ENCODE measurements at regions not wholly inside any gene's neighbourhood (a gene's known extent, or its start where the extent isn't known, plus 50 kb on each side); places are given as distances from the start of the nearest gene placed in this dataset.

- TF ChIP-seq CTCF (IDR thresholded peaks at IDR 0.05; ENCODE audit: low read depth, low read length) (no peak), EZH2phosphoT487 (IDR thresholded peaks at IDR 0.05; ENCODE audit: low read depth) (no peak)
Observed at GRCh38 chr7:34207810-34208209, 302.5 kb downstream of the BMPER start.

GRCh38 chr7:34208878-34209621, 303.7 kb downstream of the BMPER start:
- Histone ChIP-seq H3K27me3 (ENCODE audit: low read depth, low read length) (no peaks in the 10 kb centered on the region), H3K9me3 (ENCODE audit: insufficient read depth, low read length) (no peaks in the 10 kb centered on the region), H2AFZ (ENCODE audit: low read depth, low read length) (no peak overlapping the region), H3K4me3 (ENCODE audit: low read length) (no peak overlapping the region), H3K36me3 (replicated peaks; ENCODE audit: low read depth, low read length) (no peaks in the 10 kb centered on the region), H3K9ac (ENCODE audit: low read length) (no peak overlapping the region), H3K79me2 (ENCODE audit: low read length) (no peaks in the 10 kb centered on the region), H3K4me2 (ENCODE audit: low read length) (no peak overlapping the region), H3K27ac (ENCODE audit: low read length) (no peak overlapping the region), H3K4me1 (ENCODE audit: low read length) (no peaks in the 10 kb centered on the region), H4K20me1 (ENCODE audit: insufficient read depth, low read length) (no peaks in the 10 kb centered on the region)
- TF ChIP-seq EZH2phosphoT487 (IDR thresholded peaks at IDR 0.05; ENCODE audit: low read depth): no peak
- TF ChIP-seq CTCF (IDR thresholded peaks at IDR 0.05; ENCODE audit: low read depth, low read length): no peak

More at GRCh38 chr7:34207810-34208209, 302.5 kb downstream of the BMPER start:
- no peaks in the 10 kb centered on the region for H4K20me1 ChIP-seq (ENCODE audit: insufficient read depth, low read length)
- H3K4me2 ChIP-seq (ENCODE audit: low read length): no peak overlapping the region
- H3K27ac ChIP-seq (ENCODE audit: low read length): no peak overlapping the region
- H3K4me3 ChIP-seq (ENCODE audit: low read length): no peak overlapping the region
- no peak overlapping the region for H3K9ac ChIP-seq (ENCODE audit: low read length)
- no peaks in the 10 kb centered on the region for H3K27me3 ChIP-seq (ENCODE audit: low read depth, low read length)
- no peaks in the 10 kb centered on the region for H3K9me3 ChIP-seq (ENCODE audit: insufficient read depth, low read length)
- H2AFZ ChIP-seq (ENCODE audit: low read depth, low read length): no peak overlapping the region
- H3K4me1 ChIP-seq (ENCODE audit: low read length): no peaks in the 10 kb centered on the region
- no peaks in the 10 kb centered on the region for H3K79me2 ChIP-seq (ENCODE audit: low read length)
- no peaks in the 10 kb centered on the region for H3K36me3 ChIP-seq (replicated peaks; ENCODE audit: low read depth, low read length)

GRCh38 chr7:34211018-34211417, 305.7 kb downstream of the BMPER start:
- no peaks in the 10 kb centered on the region for H3K27me3 ChIP-seq (ENCODE audit: low read depth, low read length)
- no peaks in the 10 kb centered on the region for H4K20me1 ChIP-seq (ENCODE audit: insufficient read depth, low read length)
- no peak overlapping the region for H3K9ac ChIP-seq (ENCODE audit: low read length)
- H3K4me1 ChIP-seq (ENCODE audit: low read length): no peaks in the 10 kb centered on the region
- no peaks in the 10 kb centered on the region for H3K79me2 ChIP-seq (ENCODE audit: low read length)
- no peak overlapping the region for H3K27ac ChIP-seq (ENCODE audit: low read length)
- no peaks in the 10 kb centered on the region for H3K9me3 ChIP-seq (ENCODE audit: insufficient read depth, low read length)
- no peak overlapping the region for H3K4me2 ChIP-seq (ENCODE audit: low read length)
- no peak overlapping the region for H2AFZ ChIP-seq (ENCODE audit: low read depth, low read length)
- TF ChIP-seq EZH2phosphoT487 (IDR thresholded peaks at IDR 0.05; ENCODE audit: low read depth) (no peak), CTCF (IDR thresholded peaks at IDR 0.05; ENCODE audit: low read depth, low read length) (no peak)
- no peak overlapping the region for H3K4me3 ChIP-seq (ENCODE audit: low read length)
- no peaks in the 10 kb centered on the region for H3K36me3 ChIP-seq (replicated peaks; ENCODE audit: low read depth, low read length)

GRCh38 chr7:34217972-34218371, 312.6 kb downstream of the BMPER start:
- H3K4me3 ChIP-seq (ENCODE audit: low read length): no peak overlapping the region
- no peaks in the 10 kb centered on the region for H4K20me1 ChIP-seq (ENCODE audit: insufficient read depth, low read length)
- H3K4me1 ChIP-seq (ENCODE audit: low read length): no peaks in the 10 kb centered on the region
- no peak overlapping the region for H3K4me2 ChIP-seq (ENCODE audit: low read length)
- no peaks in the 10 kb centered on the region for H3K79me2 ChIP-seq (ENCODE audit: low read length)
- TF ChIP-seq CTCF (IDR thresholded peaks at IDR 0.05; ENCODE audit: low read depth, low read length) (no peak), EZH2phosphoT487 (IDR thresholded peaks at IDR 0.05; ENCODE audit: low read depth) (no peak)
- no peaks in the 10 kb centered on the region for H3K9me3 ChIP-seq (ENCODE audit: insufficient read depth, low read length)
- H3K27me3 ChIP-seq (ENCODE audit: low read depth, low read length): no peaks in the 10 kb centered on the region
- H3K9ac ChIP-seq (ENCODE audit: low read length): no peak overlapping the region
- H3K27ac ChIP-seq (ENCODE audit: low read length): no peak overlapping the region
- no peak overlapping the region for H2AFZ ChIP-seq (ENCODE audit: low read depth, low read length)
- no peaks in the 10 kb centered on the region for H3K36me3 ChIP-seq (replicated peaks; ENCODE audit: low read depth, low read length)
